Panc1 (cell line): ENCODE measurements at regions not wholly inside any gene's neighbourhood (a gene's known extent, or its start where the extent isn't known, plus 50 kb on each side); places are given as distances from the start of the nearest gene placed in this dataset.

Experiments used
- ATAC-seq: fragments of 200-7000 bp; cut with Tn5 transposase; 2 replicates; pipeline ENCODE4 v1.9.1; 2020; ENCODE audit warnings: mild to moderate bottlenecking, moderate library complexity
- BruUV-seq: library from RNA; stranded (reverse); fragments of 400-500 nt; replicated peaks from 2 replicates; lab custom pipeline; 2021; lab: Mats Ljungman, UMichigan
- CTCF ChIA-PET: fragments of 300-600 bp; sonication (Branson Sonifier 250); formaldehyde crosslinking; loops from one replicate; lab custom pipeline; 2022; ENCODE audit warnings: antibody characterized with exemption; lab: Charles Lee
- POLR2A ChIA-PET: fragments of 300-600 bp; sonication (Branson Sonifier 250); formaldehyde crosslinking; loops from one replicate; lab custom pipeline; 2022; ENCODE audit warnings: antibody characterized with exemption; lab: Charles Lee
- DNase-seq: peaks from one replicate; pipeline ENCODE4 v3.0.0-alpha.2; 2010; ENCODE audit warnings: low read depth, low spot score
- H3K27ac ChIP-seq: 2 replicates; pipeline ENCODE4 v1.5.1; 2011; ENCODE audit warnings: mild to moderate bottlenecking, low read length, inconsistent platforms
- H3K27me3 ChIP-seq: fragments of 200-500 bp; sonication (Bioruptor generic); 2 replicates; pipeline ENCODE4 v1.6.0; 2014; ENCODE audit warnings: low read length, inconsistent platforms; ENCODE audit not compliant: control insufficient read depth, insufficient read depth
- H3K36me3 ChIP-seq: fragments of 200-500 bp; sonication (Bioruptor generic); 2 replicates; pipeline ENCODE4 v1.5.1; 2014; ENCODE audit warnings: inconsistent platforms, mild to moderate bottlenecking, low read length, moderate library complexity; ENCODE audit not compliant: control insufficient read depth, insufficient read depth
- H3K4me1 ChIP-seq: 2 replicates; pipeline ENCODE4 v1.5.1; 2011; ENCODE audit warnings: inconsistent platforms, mild to moderate bottlenecking, low read length, moderate library complexity; ENCODE audit not compliant: control insufficient read depth, insufficient read depth
- H3K4me3 ChIP-seq, 2 experiments: 2 replicates each; pipeline ENCODE4 v1.5.1; 2011 to 2012; ENCODE audit warnings: low read depth in 2 of 2, low read length in 2 of 2, mild to moderate bottlenecking in 2 of 2, inconsistent platforms in 1 of 2, moderate library complexity in 1 of 2
- H3K9me3 ChIP-seq: fragments of 200-500 bp; sonication (Bioruptor generic); 2 replicates; pipeline ENCODE4 v1.5.1; 2014; ENCODE audit warnings: low read depth, mild to moderate bottlenecking, inconsistent platforms, low read length, moderate library complexity; ENCODE audit not compliant: control insufficient read depth, insufficient read depth
- POLR2AphosphoS5 ChIP-seq: IDR thresholded peaks from 2 replicates; pipeline ENCODE4 v1.6.1; 2012; ENCODE audit warnings: mild to moderate bottlenecking, low read depth, low read length, moderate library complexity
- SIN3A ChIP-seq: IDR thresholded peaks from 2 replicates; pipeline ENCODE4 v1.6.1; 2012; ENCODE audit warnings: low read depth, mild to moderate bottlenecking, low read length, moderate library complexity, borderline replicate concordance; ENCODE audit not compliant: insufficient read depth
- TCF7L2 ChIP-seq: IDR thresholded peaks from 2 replicates; pipeline ENCODE4 v1.6.1; 2011; ENCODE audit warnings: mild to moderate bottlenecking, low read depth, low read length, inconsistent platforms
- in situ Hi-C: cut with HindIII; loops from 2 replicates; pipeline ENCODE4 v1.10.0; 2016; ENCODE audit warnings: low sequenced_read_pairs, low pct_unique_long_range_greater_than_20kb
- intact Hi-C: fragments of 100-400 bp; cut with micrococcal nuclease; formaldehyde crosslinking; loops from one replicate; pipeline ENCODE4 v1.10.0; 2022; ENCODE audit not compliant: unreplicated experiment
- TF ChIP-seq, protein P1 (sequence below), 2 experiments: IDR thresholded peaks; 2 replicates each; pipeline ENCODE4 v1.6.1; 2011 to 2012; ENCODE audit warnings: low read depth in 2 of 2, control low read depth in 1 of 2, low read length in 1 of 2, mild to moderate bottlenecking in 1 of 2, moderate library complexity in 1 of 2; ENCODE audit not compliant: insufficient read depth in 1 of 2
- TF ChIP-seq, protein P2 (sequence below): fragments of 450-650 bp; IDR thresholded peaks from 2 replicates; pipeline ENCODE4 v1.5.1; 2017; ENCODE audit warnings: mild to moderate bottlenecking

DNA sequence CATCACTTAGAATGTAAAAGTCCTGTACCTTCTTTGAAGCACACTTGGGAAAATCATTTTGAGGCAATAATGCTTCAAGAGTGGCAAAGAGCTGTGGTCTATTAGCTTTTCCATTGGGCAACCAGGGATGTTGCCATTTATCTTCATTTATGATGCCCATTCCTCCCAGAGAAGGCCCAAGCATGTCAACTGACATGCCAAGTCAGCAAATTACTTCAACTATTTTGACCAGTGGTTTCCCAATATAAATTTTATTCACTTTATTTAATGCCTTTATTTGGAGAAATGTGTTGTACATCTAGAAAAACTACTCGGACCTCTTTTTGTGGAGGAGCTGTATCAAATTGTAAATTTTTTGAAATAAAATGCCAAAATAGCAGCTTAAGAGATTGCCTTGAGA, 164.1 kb upstream of the PCSK2 start:
- DNase-seq: no peak
- TF ChIP-seq, protein P1, sequence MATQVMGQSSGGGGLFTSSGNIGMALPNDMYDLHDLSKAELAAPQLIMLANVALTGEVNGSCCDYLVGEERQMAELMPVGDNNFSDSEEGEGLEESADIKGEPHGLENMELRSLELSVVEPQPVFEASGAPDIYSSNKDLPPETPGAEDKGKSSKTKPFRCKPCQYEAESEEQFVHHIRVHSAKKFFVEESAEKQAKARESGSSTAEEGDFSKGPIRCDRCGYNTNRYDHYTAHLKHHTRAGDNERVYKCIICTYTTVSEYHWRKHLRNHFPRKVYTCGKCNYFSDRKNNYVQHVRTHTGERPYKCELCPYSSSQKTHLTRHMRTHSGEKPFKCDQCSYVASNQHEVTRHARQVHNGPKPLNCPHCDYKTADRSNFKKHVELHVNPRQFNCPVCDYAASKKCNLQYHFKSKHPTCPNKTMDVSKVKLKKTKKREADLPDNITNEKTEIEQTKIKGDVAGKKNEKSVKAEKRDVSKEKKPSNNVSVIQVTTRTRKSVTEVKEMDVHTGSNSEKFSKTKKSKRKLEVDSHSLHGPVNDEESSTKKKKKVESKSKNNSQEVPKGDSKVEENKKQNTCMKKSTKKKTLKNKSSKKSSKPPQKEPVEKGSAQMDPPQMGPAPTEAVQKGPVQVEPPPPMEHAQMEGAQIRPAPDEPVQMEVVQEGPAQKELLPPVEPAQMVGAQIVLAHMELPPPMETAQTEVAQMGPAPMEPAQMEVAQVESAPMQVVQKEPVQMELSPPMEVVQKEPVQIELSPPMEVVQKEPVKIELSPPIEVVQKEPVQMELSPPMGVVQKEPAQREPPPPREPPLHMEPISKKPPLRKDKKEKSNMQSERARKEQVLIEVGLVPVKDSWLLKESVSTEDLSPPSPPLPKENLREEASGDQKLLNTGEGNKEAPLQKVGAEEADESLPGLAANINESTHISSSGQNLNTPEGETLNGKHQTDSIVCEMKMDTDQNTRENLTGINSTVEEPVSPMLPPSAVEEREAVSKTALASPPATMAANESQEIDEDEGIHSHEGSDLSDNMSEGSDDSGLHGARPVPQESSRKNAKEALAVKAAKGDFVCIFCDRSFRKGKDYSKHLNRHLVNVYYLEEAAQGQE (IDR thresholded peaks at IDR 0.05; ENCODE audit: insufficient read depth in 1 of 2, low read depth in 2 of 2, low read length in 1 of 2): no peak
- TF ChIP-seq POLR2AphosphoS5 (no peak), TCF7L2 (no peak), SIN3A (no peak)
- TF ChIP-seq, protein P2, sequence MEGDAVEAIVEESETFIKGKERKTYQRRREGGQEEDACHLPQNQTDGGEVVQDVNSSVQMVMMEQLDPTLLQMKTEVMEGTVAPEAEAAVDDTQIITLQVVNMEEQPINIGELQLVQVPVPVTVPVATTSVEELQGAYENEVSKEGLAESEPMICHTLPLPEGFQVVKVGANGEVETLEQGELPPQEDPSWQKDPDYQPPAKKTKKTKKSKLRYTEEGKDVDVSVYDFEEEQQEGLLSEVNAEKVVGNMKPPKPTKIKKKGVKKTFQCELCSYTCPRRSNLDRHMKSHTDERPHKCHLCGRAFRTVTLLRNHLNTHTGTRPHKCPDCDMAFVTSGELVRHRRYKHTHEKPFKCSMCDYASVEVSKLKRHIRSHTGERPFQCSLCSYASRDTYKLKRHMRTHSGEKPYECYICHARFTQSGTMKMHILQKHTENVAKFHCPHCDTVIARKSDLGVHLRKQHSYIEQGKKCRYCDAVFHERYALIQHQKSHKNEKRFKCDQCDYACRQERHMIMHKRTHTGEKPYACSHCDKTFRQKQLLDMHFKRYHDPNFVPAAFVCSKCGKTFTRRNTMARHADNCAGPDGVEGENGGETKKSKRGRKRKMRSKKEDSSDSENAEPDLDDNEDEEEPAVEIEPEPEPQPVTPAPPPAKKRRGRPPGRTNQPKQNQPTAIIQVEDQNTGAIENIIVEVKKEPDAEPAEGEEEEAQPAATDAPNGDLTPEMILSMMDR: no peak
- POLR2A ChIA-PET: no interaction called here
- Histone ChIP-seq H3K4me3 (no peak overlapping the region), H3K27ac (no peak overlapping the region), H3K27me3 (no peaks in the 10 kb centered on the region), H3K9me3 (no peaks in the 10 kb centered on the region), H3K36me3 (no peaks in the 10 kb centered on the region), H3K4me1 (no peaks in the 10 kb centered on the region)
- intact Hi-C loops (no loop called here), in situ Hi-C loops (no loop called here)
- CTCF ChIA-PET: no interaction called here
- no peak for ATAC-seq
- BruUV-seq: no TSS peak

GRCh38 chr20:17066902-17067301, 159.9 kb upstream of the PCSK2 start:
- no peak for DNase-seq
- Histone ChIP-seq H3K27ac (no peak overlapping the region), H3K4me1 (no peaks in the 10 kb centered on the region), H3K36me3 (no peaks in the 10 kb centered on the region), H3K9me3 (no peaks in the 10 kb centered on the region), H3K27me3 (no peaks in the 10 kb centered on the region), H3K4me3 (no peak overlapping the region)
- in situ Hi-C loops (no loop called here), intact Hi-C loops (no loop called here)
- ChIA-PET POLR2A (no interaction called here), CTCF (no interaction called here)
- ATAC-seq: no peak
- no peak for TF ChIP-seq SIN3A
- TF ChIP-seq, protein P1 (IDR thresholded peaks at IDR 0.05; ENCODE audit: insufficient read depth in 1 of 2, low read depth in 2 of 2, low read length in 1 of 2): no peak
- no peak for TF ChIP-seq POLR2AphosphoS5
- no peak for TF ChIP-seq TCF7L2
- TF ChIP-seq, protein P2: no peak
- BruUV-seq: no TSS peak
